ENCODE measurements at regions not wholly inside any gene's neighbourhood (a gene's known extent, or its start where the extent isn't known, plus 50 kb on each side); places are given as distances from the start of the nearest gene placed in this dataset.

DNA sequence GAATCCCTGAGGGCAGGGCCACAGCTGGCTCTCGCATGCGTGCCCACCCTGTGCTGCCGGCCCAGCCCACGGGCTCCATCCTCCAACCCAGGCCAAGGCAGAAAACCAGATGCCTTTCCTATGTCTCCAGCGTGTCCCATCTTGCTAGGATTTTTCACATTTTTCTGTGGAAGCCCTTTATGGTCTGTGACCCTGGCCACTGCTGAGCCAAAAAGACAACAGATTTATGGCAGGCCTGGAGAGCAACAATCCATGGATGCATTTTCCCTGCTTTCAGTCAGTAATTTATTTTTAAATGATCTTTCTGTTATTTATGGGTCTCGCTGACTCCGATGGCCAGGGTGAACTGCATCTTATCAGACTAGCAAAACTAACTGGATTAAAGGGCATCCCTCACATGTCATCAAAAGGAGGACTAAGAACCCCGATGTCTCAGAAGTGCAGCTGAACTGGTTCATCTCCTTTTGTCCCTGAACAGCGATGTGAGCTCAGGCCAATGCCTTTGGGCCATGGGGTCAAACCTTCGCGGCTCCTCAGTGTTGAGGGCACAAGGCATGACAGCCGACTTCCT lies 346.0 kb downstream of the CYRIA start:
- H3K4me3 ChIP-seq (ENCODE audit: low read depth, low read length) = no peak overlapping the region
- TF ChIP-seq, protein P1, sequence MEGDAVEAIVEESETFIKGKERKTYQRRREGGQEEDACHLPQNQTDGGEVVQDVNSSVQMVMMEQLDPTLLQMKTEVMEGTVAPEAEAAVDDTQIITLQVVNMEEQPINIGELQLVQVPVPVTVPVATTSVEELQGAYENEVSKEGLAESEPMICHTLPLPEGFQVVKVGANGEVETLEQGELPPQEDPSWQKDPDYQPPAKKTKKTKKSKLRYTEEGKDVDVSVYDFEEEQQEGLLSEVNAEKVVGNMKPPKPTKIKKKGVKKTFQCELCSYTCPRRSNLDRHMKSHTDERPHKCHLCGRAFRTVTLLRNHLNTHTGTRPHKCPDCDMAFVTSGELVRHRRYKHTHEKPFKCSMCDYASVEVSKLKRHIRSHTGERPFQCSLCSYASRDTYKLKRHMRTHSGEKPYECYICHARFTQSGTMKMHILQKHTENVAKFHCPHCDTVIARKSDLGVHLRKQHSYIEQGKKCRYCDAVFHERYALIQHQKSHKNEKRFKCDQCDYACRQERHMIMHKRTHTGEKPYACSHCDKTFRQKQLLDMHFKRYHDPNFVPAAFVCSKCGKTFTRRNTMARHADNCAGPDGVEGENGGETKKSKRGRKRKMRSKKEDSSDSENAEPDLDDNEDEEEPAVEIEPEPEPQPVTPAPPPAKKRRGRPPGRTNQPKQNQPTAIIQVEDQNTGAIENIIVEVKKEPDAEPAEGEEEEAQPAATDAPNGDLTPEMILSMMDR (IDR thresholded peaks at IDR 0.05; ENCODE audit: low read depth, low read length) = no peak
- no peak for TF ChIP-seq MAX (IDR thresholded peaks at IDR 0.05; ENCODE audit: low read depth, low read length)
- TF ChIP-seq MYC (IDR thresholded peaks at IDR 0.05; ENCODE audit: low read depth, low read length) = no peak
- TF ChIP-seq POLR2A (IDR thresholded peaks at IDR 0.05; ENCODE audit: extremely low read depth, insufficient read length) = no peak
- DNase-seq (ENCODE audit: low read depth) = no peak

GRCh38 chr2:16318474-16319195 lies 347.0 kb downstream of the CYRIA start:
- no peak overlapping the region for H3K4me3 ChIP-seq (ENCODE audit: low read depth, low read length)
- DNase-seq (ENCODE audit: low read depth) = peak; percentile 63
- TF ChIP-seq, protein P1 (IDR thresholded peaks at IDR 0.05; ENCODE audit: low read depth, low read length) = no peak
- TF ChIP-seq MYC (IDR thresholded peaks at IDR 0.05; ENCODE audit: low read depth, low read length) (no peak), POLR2A (IDR thresholded peaks at IDR 0.05; ENCODE audit: extremely low read depth, insufficient read length) (no peak), MAX (IDR thresholded peaks at IDR 0.05; ENCODE audit: low read depth, low read length) (no peak)

- no peak for TF ChIP-seq MAX (IDR thresholded peaks at IDR 0.05; ENCODE audit: low read depth, low read length)
- TF ChIP-seq MYC (IDR thresholded peaks at IDR 0.05; ENCODE audit: low read depth, low read length) = no peak
- TF ChIP-seq, protein P1 (IDR thresholded peaks at IDR 0.05; ENCODE audit: low read depth, low read length) = no peak
- TF ChIP-seq POLR2A (IDR thresholded peaks at IDR 0.05; ENCODE audit: extremely low read depth, insufficient read length) = no peak
- no peak for DNase-seq (ENCODE audit: low read depth)
- no peak overlapping the region for H3K4me3 ChIP-seq (ENCODE audit: low read depth, low read length)
These were observed 347.6 kb downstream of the CYRIA start for GRCh38 chr2:16318051-16318450.

GRCh38 chr2:16317211-16317830 lies 348.3 kb downstream of the CYRIA start:
- no peak overlapping the region for H3K4me3 ChIP-seq (ENCODE audit: low read depth, low read length)
- no peak for TF ChIP-seq MYC (IDR thresholded peaks at IDR 0.05; ENCODE audit: low read depth, low read length)
- no peak for TF ChIP-seq POLR2A (IDR thresholded peaks at IDR 0.05; ENCODE audit: extremely low read depth, insufficient read length)
- TF ChIP-seq, protein P1 (IDR thresholded peaks at IDR 0.05; ENCODE audit: low read depth, low read length) = no peak
- no peak for DNase-seq (ENCODE audit: low read depth)

- DNase-seq (ENCODE audit: low read depth) = no peak
- no peak for TF ChIP-seq MAX (IDR thresholded peaks at IDR 0.05; ENCODE audit: low read depth, low read length)
- TF ChIP-seq, protein P1 (IDR thresholded peaks at IDR 0.05; ENCODE audit: low read depth, low read length) = no peak
- TF ChIP-seq MYC (IDR thresholded peaks at IDR 0.05; ENCODE audit: low read depth, low read length) = no peak
- no peak for TF ChIP-seq POLR2A (IDR thresholded peaks at IDR 0.05; ENCODE audit: extremely low read depth, insufficient read length)
- H3K4me3 ChIP-seq (ENCODE audit: low read depth, low read length) = no peak overlapping the region
These were observed 349.0 kb downstream of the CYRIA start for GRCh38 chr2:16316456-16317210.

Data from NB4 (cell line).